HG03354 (cell line): ENCODE measurements at regions not wholly inside any gene's neighbourhood (a gene's known extent, or its start where the extent isn't known, plus 50 kb on each side); places are given as distances from the start of the nearest gene placed in this dataset.

Experiments
- ATAC-seq: cut with Tn5 transposase; IDR thresholded peaks from one replicate; pipeline ENCODE4 v1.9.1; 2021; ENCODE audit warnings: mild to moderate bottlenecking; ENCODE audit not compliant: unreplicated experiment, poor library complexity, severe bottlenecking

DNA sequence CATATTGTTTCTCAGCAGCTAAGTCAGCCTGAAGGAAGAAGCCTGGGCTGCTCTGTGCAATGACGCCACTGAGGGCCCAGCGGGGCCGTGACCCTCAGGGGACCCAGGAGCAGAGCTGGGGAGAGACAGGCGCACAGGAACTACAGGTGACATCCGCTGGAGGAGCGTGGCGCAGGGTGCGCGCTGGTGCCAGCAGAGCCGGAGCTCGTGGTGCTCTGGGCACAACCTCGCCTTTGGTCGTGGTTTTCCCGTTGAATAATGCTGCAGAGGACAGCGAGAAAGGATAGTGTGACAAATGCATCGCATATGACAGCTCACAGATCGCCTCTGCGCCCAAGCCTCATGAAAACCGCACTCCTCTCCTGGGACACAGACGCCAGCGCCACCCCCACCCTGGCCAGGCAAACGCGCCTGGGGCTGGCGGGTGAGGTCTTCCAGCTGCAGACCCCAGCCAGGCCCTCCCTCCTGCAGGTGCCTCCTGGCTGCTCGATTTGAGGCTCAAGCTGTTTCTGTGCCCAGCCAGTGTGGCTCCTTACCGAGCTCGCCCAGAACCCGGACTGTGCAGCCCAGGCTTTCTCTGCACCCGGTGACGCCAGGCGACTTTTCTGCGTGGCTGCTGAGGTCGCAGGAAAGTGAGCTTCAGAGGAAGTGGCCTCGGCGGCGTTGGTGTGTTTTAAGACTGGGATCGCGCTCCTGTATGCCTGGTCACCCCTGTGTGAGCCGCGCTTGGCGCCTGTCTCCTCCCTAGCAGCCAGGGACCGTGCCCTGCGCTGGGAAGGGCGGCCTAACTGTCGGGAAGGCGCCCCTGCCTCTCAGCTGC lies 583.1 kb upstream of the HS6ST1 start:
- ATAC-seq = no peak

DNA sequence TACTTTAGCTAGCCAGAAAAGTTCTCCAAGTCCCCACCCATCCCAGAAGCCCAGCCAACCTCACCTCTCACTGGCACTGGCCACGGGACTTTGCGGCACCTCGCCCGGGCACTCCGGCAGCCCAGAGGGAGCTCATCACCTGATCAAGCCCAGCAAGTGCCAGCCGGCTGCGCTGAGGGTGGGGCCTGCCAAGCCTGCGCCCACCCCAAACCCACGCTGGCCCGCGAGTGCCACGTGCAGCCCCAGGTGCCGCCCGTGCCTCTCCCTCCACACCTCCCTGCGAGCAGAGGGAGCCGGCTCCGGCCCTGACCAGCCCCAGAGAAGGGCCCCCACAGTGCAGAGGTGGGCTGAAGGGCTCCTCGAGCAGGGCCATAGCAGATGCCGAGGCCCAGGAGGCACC lies 585.0 kb upstream of the HS6ST1 start:
- no peak for ATAC-seq

DNA sequence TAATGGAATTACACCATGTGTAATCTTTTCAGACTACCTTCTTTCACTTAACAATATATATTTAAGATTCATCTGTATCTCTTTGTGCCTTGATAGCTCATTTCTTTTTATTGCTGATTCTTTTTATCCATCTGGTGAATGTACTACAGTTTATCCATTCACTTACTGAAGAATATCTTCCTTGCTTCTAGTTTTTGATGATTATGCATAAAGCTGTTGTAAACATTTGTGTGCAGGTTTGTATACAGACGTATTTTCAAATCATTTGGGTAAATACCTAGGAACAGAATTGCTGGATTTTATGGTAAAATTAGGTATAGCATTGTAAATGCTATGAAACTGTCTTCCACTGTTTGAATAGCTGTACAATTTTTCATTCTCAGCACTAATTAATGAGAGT lies 592.6 kb upstream of the HS6ST1 start:
- no peak for ATAC-seq

DNA sequence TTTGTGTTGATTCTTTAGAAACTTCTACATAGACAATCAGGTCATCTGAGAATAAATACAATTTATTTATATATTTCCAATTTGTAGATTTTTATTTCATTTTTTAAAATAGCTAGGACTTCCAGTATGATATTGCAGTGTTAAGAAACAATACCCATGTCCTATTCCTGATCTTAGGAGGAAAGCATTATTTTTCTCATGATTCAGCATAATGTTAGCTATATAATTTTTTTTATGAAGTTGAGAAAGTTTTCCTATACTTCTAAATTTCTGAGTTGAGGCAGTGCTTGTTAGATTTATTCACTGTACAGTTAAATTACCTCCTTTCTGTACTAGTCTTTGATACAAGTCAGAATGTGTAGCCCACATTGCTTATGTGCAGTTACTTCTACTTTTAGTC lies 595.7 kb upstream of the HS6ST1 start:
- no peak for ATAC-seq

DNA sequence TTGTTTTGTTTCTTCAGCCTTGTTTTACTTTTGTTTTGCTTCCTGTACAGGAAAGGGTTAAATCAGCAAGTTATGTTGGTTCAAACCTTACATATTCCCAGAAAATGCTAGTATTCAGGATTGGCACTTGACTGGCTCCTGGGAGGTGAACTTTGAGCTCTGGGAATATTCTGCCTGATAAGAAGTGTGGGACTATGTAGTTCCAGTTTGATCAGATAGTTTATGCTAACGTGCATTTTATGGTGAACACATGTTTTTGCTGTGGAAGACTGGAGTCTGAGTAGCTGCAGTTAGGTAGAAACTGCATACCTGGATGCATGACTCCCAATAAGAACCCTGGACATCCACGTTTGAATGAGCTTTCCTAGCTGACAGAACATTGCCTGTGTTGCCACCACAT lies 603.1 kb upstream of the HS6ST1 start:
- ATAC-seq = no peak

DNA sequence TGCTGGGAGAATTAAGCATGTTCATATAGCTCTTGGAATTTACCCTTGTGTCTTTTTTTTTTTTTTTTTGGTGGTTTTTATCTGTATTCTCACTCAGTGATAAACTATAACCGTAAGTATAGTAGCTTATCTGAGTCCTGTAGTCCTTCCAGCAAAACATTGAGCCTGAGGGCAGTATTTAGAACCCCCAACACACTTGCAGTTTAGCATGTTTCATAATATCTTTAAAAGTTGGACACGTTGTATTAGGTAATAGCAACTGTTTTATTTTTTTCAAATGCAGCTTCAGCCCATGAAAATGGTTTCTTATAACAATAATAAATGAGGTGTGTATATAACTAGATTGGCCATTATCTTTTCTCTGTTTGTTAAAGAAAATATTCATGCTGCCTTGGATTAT lies 603.5 kb upstream of the HS6ST1 start:
- no peak for ATAC-seq

DNA sequence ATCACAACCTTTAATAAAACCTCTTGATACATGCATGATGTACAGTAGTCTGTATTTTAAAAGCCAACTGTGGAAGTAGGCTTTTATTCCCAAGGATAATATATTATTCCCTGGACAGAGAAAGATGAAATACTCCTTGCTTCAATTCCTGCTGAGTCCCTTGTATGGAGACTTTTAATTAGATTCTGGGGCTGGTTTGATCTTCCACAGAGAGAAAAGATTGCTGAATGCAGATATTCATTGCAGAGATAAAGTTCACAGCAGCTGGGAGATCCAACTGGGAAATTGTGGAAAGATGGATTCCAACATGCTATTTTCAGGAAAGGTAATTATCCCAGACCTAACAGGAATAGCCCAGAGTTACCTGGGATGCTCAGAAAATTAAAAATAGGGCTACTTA lies 607.0 kb upstream of the HS6ST1 start:
- no peak for ATAC-seq

DNA sequence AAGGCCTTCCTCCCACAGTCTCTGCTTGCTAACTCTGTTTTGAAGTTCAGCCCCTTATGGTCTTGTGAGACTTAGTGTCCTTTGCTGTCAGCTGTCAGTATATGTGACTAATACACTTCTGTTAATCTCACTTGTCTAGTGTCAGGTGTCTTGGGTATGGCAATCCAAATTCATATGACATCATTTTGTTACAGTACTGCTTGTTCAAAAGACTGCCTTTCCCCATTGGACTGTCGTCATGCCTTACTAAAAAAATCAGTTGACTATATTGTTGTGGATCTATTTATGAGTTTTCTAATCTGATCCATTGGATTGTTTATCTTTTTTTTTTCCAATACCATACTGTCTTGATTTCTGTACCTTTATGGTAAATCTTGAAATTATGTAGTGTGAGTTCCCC lies 611.4 kb upstream of the HS6ST1 start:
- no peak for ATAC-seq

DNA sequence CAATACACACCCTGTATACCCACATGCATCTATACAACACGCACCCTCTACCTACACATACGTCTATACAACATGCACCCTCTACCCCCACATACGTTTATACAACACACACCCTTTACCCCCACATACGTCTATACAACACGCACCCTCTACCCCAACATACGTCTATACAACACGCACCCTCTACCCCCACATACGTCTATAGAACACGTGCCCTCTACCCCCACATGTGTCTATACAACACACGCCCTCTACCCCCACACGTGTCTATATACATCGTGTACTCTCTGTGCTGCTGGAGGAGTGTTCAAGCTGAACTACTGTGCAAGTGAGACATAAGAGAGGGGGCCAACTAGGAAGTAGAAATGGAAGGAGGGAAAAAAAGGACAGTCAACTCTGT lies 621.7 kb upstream of the HS6ST1 start:
- no peak for ATAC-seq

DNA sequence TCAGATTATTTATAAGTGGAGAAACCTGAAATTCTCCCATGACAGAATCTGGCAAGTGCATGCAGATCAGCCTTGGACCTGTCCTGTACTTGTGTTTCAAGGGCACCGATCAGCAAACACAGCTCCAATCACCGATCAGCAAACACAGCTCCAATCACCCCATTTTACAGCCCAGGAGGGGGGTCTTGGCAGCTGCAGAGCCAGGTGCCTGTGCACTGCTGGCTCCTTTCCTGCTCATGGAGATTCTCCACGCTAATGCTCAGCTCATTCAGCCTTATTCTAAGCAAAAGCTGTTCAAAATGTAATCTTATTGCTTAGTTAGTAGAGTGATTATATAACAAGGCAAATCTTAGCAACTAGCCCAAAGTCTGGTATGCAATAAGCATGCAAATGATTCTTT lies 623.1 kb upstream of the HS6ST1 start:
- ATAC-seq = no peak

DNA sequence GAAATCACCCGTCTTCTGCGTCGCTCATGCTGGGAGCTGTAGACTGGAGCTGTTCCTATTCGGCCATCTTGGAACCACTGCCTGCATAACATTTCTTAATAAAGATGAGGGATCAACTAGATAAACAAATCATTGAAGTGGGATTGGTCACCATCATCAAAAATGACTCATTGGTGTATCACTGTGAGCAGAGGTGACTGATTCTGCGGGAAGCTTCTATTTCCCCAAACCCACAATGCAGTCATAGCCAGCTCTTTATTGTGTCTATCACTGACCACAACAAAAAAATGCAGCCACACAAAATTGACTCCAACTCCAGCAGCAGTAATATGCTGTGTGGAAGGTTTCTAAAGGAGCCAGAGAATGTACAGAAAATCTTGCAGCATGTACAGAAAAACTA lies 630.7 kb upstream of the HS6ST1 start:
- no peak for ATAC-seq

DNA sequence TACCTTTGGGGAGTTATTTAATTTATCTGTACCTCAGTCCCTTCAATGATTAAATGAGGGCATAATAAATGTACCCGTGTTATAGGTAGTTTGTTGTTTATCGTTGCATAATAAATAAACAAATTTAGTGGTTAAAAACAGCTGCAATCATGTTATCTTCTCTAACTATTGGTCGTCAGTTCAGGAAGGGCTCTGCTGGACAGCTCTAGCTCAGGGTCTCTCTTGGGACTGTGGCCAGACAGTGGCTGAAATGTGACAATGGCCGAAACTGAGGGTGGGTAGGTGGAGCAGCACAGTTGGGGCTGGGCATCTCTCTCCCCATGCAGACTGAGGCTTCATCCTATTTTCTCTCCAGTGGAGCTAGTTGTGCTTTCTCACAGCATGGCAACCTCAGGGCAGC lies 632.1 kb upstream of the HS6ST1 start:
- ATAC-seq = no peak

DNA sequence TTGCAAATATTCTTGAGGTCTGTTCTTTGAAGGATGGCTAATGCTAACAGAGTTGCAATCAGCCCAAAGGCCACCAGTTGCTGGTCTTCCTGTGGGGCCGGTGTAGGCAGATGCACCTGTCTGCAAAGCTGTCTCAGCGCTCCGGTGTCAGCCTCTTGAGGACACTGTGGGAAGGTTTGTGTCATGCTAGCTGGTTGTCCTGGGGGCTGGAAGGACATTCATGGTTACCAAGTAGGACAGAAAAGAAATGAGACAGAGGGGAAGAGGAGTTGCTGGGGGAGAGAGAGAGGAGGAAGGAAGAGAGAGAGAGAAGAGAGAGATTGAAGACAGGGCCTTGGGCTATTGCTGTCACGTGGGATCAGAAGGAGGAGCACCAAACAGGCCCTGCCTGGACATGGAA lies 639.6 kb upstream of the HS6ST1 start:
- ATAC-seq = no peak

DNA sequence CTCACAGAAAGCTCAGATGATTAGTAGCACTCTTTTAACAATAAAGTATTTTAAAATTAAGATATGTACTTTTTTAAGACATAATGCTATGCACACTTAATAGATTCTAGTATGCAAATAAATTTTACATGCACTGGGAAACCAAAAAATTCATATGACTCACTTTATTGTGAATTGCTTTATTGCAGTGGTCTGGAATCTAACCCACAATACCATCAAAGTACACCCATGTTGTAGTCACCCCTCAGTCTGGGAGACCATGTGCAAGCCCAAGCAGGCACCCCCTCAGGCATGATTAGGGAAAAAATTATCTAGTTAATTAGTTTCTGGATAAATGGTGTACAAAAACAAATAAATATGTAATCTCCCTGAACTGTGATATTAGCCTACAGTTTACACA lies 649.0 kb upstream of the HS6ST1 start:
- ATAC-seq = no peak

DNA sequence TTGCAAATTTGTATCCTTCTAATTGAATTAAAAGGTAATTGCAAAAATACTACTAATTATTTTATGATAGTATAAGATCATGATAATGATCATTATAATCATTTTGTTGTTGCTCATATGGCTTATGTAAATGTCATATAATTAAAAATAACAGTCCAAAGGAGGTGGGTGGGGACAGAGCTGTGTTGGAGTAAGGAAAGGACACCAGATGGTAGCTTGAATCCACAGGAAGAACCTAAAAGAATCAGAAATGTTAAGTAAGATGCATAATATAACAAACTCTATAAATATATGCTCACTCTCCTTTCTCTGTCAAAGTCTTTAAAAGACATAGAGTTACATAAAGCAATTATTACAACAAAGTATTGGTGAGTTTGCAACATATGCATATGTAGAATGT lies 650.7 kb upstream of the HS6ST1 start:
- no peak for ATAC-seq

DNA sequence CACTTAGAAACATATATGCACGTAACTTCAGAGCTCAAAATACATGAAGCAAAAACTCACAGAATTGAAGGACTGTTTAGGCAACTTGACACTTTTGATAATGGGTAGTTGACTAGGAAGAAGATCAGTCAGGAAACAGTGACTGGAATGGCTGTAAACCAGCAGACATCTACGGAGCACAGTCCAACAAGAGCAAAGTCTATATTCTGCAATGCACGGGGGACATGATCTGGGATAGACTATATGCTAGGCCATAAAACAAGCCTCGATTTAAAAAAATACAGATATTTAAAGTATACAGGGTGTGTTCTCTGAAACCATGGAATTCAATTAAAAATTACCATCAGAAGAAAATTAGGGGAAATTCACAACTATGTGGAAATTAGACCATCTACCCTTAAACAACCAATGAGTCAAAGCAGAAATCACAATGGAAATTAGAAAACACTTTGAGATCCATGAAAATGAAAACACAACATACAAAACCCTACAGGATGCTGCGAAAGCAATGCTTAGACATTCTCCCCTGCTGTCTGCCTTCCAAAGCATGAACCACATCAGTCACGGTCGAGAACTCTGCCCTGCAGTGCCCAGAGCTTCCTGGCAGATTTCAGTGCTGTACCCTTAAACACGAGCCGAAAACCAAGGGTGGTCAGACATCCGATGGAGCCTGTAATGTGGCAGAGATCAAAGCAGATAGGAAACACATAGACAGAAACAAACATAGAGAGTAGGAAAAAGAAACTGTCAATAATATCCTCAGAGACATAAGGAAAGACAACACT lies 651.9 kb upstream of the HS6ST1 start:
- ATAC-seq = no peak

DNA sequence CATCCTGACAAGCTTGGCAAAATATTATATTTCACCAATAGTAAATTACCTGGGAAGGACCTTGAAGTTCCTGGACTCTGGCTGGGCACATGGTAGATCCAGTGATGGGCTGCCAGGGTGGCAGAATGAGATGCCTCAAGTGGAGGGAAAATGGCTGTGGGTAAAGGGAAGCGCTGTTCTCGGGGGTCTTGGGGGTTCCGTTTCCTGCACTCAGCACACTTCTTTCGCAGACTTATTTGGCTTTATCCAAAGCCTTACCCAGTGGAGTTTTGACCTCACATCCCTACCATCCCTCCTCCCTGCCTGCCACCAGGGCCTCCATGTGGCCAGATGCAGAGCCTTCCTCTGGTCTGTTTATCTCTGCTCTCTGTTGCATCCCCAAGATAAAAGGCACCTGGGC lies 654.9 kb upstream of the HS6ST1 start:
- ATAC-seq = no peak

DNA sequence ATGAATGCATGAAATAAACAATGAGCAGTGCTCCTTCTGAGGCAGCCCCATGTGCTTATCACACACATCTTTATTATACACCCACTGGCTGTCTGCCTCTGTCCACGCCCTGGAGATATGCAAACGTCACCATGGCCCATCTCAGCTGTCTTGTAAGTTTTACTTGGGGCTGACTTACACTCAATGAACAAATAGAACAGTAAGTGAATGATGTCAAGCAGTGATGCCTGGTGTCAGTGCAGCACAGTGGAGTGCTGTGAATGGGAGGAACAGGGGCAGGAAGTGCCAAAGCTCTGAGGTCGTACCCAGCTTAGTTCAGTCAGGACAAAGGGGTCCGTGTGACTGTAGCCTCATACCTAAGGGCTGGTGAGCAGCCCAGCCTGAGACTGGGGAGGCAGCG lies 659.5 kb upstream of the HS6ST1 start:
- ATAC-seq = no peak

DNA sequence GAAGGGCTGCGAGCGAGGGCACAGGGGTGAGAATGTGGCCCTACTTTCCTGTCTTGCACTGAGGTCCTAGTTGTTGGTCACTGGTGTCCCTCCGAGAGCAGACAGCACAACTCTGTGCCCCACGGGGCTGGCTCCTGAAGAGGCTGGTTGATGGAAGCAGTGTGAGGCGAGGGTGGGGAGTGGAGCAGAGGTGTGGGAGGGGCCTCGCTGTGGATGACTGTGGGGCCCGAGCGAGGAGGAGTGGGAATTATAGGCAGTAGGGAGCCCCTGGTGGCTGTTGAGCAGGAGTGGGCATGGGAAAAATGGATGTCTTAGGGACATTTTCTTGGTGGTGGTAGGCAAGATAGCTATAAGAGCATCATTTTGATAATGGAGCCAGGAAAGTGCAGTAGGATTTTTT lies 660.5 kb upstream of the HS6ST1 start:
- no peak for ATAC-seq

DNA sequence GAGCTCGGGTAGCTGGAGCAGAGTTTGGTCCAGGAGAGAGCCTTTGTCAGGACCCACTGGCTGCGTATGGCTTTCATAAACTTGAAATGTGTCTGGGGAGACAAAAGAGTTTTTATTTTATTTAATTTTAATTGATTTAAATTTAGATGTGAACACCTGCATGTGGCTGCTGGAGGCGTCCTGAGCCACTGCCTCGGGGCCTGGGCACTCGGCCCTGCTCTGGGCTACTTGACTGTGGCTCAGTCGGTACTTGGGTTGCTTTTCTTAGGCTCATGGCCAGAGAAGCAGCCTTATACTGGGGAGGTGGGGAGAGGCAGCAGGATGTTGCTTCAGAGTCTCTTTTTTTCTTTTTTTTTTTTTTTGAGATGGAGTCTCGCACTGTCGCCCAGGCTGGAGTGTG lies 661.8 kb upstream of the HS6ST1 start:
- no peak for ATAC-seq

DNA sequence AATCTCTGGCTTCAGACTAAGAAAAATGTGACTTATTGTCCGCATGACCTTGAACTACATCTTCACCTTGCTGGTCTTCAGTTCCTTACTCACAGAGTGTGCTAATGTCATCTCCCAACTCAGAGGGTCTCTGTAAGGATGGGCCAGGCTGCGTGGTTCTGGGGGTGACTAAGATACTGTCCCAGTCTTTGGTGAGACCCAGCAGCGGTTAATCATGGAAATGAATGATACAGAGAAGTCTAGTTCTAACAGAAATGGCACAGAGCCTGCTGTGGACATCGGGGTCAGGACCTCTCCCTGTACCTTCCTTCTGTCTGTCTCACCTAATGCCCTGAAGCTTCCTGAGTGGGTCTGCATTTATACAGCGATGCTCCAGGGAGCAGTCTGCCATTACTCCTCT lies 662.7 kb upstream of the HS6ST1 start:
- ATAC-seq = no peak
